ENCODE measurements at regions not wholly inside any gene's neighbourhood (a gene's known extent, or its start where the extent isn't known, plus 50 kb on each side); places are given as distances from the start of the nearest gene placed in this dataset.

DNA sequence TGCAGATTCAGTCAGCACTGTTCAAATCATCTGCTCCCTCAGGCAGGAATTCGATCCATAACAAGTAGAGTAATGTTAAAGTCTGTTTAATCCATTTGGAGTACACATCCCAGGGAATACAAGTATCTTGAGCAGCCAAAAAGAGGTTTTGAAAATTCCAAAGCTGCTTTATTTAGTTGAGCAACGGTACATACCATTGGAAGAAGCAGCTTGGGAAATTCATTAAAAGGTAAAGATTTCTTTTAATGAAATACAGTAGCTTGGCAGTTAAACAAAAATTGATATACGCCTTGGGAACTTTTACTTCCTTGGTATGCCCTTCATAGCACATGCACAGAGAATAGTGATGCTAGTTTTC, 153.8 kb downstream of the LRIG3 start:
- ATAC-seq: no peak
- intact Hi-C loops (cut with micrococcal nuclease): no loop called here
- ChIA-PET POLR2A (no interaction called here), CTCF (no interaction called here), RAD21 (ENCODE audit: low non-redundant PET in 1 of 2, low total read pairs in 2 of 2, uncharacterized antibody in 2 of 2, unreplicated experiment in 2 of 2) (no interaction called here)
- Histone ChIP-seq H4K20me1 (ENCODE audit: insufficient read depth) (no peaks in the 10 kb centered on the region), H3K4me1 (ENCODE audit: control insufficient read depth in 1 of 2, insufficient read depth in 2 of 2, low read length in 2 of 2) (no peaks in the 10 kb centered on the region), H3K79me2 (ENCODE audit: insufficient read depth, low read length) (no peaks in the 10 kb centered on the region), H3K9me3 (ENCODE audit: control insufficient read depth in 1 of 2, insufficient read depth in 1 of 2, low read depth in 1 of 2, low read length in 2 of 2) (no peaks in the 10 kb centered on the region), H3K27me3 (ENCODE audit: insufficient read depth, low read length) (no peaks in the 10 kb centered on the region), H3K4me3 (replicated peaks in 1 of 2; ENCODE audit: low read depth in 1 of 2, low read length in 2 of 2) (no peak overlapping the region), H3K9me2 (ENCODE audit: insufficient read depth) (no peaks in the 10 kb centered on the region), H3K4me2 (ENCODE audit: low read length) (no peak overlapping the region), H3K36me3 (ENCODE audit: control insufficient read depth in 1 of 2, insufficient read depth in 2 of 2, low read length in 2 of 2) (no peaks in the 10 kb centered on the region), H3K9ac (ENCODE audit: low read length) (no peak overlapping the region), H2AFZ (ENCODE audit: low read depth, low read length, poor library complexity, severe bottlenecking) (no peak overlapping the region), H3K27ac (ENCODE audit: low read depth, low read length) (no peak overlapping the region)
- BruUV-seq (replicated peaks): no TSS peak
- DNase-seq (ENCODE audit: low read depth, low spot score): no peak
- TF ChIP-seq TCF7L2 (IDR thresholded peaks at IDR 0.05; ENCODE audit: borderline replicate concordance, extremely low read depth, insufficient read depth, insufficient read length): no peak
- no peak for TF ChIP-seq POLR2A (IDR thresholded peaks at IDR 0.05; ENCODE audit: borderline replicate concordance, extremely low read depth, insufficient read depth, insufficient read length)
- TF ChIP-seq, protein P1, sequence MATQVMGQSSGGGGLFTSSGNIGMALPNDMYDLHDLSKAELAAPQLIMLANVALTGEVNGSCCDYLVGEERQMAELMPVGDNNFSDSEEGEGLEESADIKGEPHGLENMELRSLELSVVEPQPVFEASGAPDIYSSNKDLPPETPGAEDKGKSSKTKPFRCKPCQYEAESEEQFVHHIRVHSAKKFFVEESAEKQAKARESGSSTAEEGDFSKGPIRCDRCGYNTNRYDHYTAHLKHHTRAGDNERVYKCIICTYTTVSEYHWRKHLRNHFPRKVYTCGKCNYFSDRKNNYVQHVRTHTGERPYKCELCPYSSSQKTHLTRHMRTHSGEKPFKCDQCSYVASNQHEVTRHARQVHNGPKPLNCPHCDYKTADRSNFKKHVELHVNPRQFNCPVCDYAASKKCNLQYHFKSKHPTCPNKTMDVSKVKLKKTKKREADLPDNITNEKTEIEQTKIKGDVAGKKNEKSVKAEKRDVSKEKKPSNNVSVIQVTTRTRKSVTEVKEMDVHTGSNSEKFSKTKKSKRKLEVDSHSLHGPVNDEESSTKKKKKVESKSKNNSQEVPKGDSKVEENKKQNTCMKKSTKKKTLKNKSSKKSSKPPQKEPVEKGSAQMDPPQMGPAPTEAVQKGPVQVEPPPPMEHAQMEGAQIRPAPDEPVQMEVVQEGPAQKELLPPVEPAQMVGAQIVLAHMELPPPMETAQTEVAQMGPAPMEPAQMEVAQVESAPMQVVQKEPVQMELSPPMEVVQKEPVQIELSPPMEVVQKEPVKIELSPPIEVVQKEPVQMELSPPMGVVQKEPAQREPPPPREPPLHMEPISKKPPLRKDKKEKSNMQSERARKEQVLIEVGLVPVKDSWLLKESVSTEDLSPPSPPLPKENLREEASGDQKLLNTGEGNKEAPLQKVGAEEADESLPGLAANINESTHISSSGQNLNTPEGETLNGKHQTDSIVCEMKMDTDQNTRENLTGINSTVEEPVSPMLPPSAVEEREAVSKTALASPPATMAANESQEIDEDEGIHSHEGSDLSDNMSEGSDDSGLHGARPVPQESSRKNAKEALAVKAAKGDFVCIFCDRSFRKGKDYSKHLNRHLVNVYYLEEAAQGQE (IDR thresholded peaks at IDR 0.05; ENCODE audit: low read depth): no peak
- TF ChIP-seq EZH2phosphoT487 (IDR thresholded peaks at IDR 0.05; ENCODE audit: borderline replicate concordance): no peak
- no peak for TF ChIP-seq RAD21 (IDR thresholded peaks at IDR 0.05; ENCODE audit: low read depth)
- TF ChIP-seq ZNF274 (IDR thresholded peaks at IDR 0.05; ENCODE audit: low read depth, low read length): no peak
- TF ChIP-seq SP1 (IDR thresholded peaks at IDR 0.05; ENCODE audit: low read depth): no peak
- TF ChIP-seq SRF (IDR thresholded peaks at IDR 0.05; ENCODE audit: low read depth): no peak
- TF ChIP-seq, protein P2, sequence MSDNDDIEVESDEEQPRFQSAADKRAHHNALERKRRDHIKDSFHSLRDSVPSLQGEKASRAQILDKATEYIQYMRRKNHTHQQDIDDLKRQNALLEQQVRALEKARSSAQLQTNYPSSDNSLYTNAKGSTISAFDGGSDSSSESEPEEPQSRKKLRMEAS (IDR thresholded peaks at IDR 0.05): no peak
- no peak for TF ChIP-seq ZFX (IDR thresholded peaks at IDR 0.05)
- no peak for TF ChIP-seq EGR1 (IDR thresholded peaks at IDR 0.05; ENCODE audit: low read depth)
- no peak for TF ChIP-seq CEBPB (IDR thresholded peaks at IDR 0.05; ENCODE audit: low read depth)
- TF ChIP-seq CBX3 (IDR thresholded peaks at IDR 0.05; ENCODE audit: low read depth): no peak
- TF ChIP-seq POLR2AphosphoS5 (IDR thresholded peaks at IDR 0.05; ENCODE audit: low read depth, low read length): no peak
- TF ChIP-seq YY1 (IDR thresholded peaks at IDR 0.05; ENCODE audit: extremely low read depth, insufficient replicate concordance, low read depth, low read length): no peak
- TF ChIP-seq FOSL1 (IDR thresholded peaks at IDR 0.05; ENCODE audit: low read depth): no peak
- TF ChIP-seq EZH2 (IDR thresholded peaks at IDR 0.05): no peak
- TF ChIP-seq JUND (IDR thresholded peaks at IDR 0.05): no peak
